Pancreas (tissue), 10 donors: ENCODE measurements at regions not wholly inside any gene's neighbourhood (a gene's known extent, or its start where the extent isn't known, plus 50 kb on each side); places are given as distances from the start of the nearest gene placed in this dataset.

Experiments used
- ATAC-seq, 4 donors: fragments of 200-7000 bp; cut with Tn5 transposase; one replicate each; pipeline versions ENCODE4 v1.8.0 to v1.9.1; 2020; ENCODE audit warnings: mild to moderate bottlenecking in 4 of 4, moderate library complexity in 4 of 4
- DNase-seq, 6 donors: peaks; one replicate each; pipeline ENCODE4 v3.0.0-alpha.2; 2020
- FAIRE-seq: peaks from 2 replicates; lab custom pipeline; 2012; peaks lifted over from hg19 to GRCh38; lab: Jason Lieb, UNC
- H3K27ac ChIP-seq, 4 donors: fragments of 200-600 bp; sonication (generic); 1 replicate in 3 of 4; 2 replicates in 1 of 4; pipeline versions ENCODE4 v1.5.0 to v1.8.0; 2020
- H3K27me3 ChIP-seq, 4 donors: fragments of 200-600 bp; one replicate each; pipeline ENCODE4 v1.8.0; 2021
- H3K36me3 ChIP-seq, 3 donors: fragments of 200-600 bp; sonication (generic) in 1 of 3; one replicate each; pipeline versions ENCODE4 v1.5.0 to v1.8.0; 2020 to 2021
- H3K4me1 ChIP-seq, 3 donors: fragments of 200-600 bp; one replicate each; pipeline ENCODE4 v1.8.0; 2021
- H3K4me3 ChIP-seq, 4 donors: fragments of 200-600 bp; sonication (generic) in 2 of 4; one replicate each; pipeline versions ENCODE4 v1.5.0 to v1.8.0; 2020 to 2021
- H3K9me3 ChIP-seq, 4 donors: fragments of 200-600 bp; one replicate each; pipeline ENCODE4 v1.8.0; 2021
- WGBS, 2 donors: extraction: QIAGEN DNeasy Blood & Tissue Kit; methylation state at CpG; one replicate each; pipeline ENCODE4 v1.1.7; 2013; 5-methylcytosine and 5-hydroxymethylcytosine counted together
- intact Hi-C, 3 donors: fragments of 100-400 bp; cut with DNase I; formaldehyde crosslinking; loops; one replicate each; pipeline versions ENCODE4 v1.11.1 to v1.14.2; 2022
- TF ChIP-seq, protein P1 (sequence below), 4 donors: fragments of 200-600 bp; sonication (generic) in 3 of 4; IDR thresholded peaks; one replicate each; pipeline versions ENCODE4 v1.5.0 to v1.8.0; 2021; ENCODE audit warnings: antibody characterized with exemption in 4 of 4
- donor health status: healthy with polysubstance abuse.
- donor health status: DM: no; HTN: no; CAD: no; lungs with moderate emphysema.
- donor health status: DM: no; HTN: no; CAD: no.
- donor health status: control.
- donor health status: control.
- donor health status: Bipolar disorder and iron deficiency.
- donor health status: DM: yes; HTN: yes; CAD: no.
- donor health status: DM: no; HTN: no; CAD: no.
- donor health status: DM: no; HTN: no; CAD: no.
- donor health status: DM: yes; HTN: yes; CAD: no.

DNA sequence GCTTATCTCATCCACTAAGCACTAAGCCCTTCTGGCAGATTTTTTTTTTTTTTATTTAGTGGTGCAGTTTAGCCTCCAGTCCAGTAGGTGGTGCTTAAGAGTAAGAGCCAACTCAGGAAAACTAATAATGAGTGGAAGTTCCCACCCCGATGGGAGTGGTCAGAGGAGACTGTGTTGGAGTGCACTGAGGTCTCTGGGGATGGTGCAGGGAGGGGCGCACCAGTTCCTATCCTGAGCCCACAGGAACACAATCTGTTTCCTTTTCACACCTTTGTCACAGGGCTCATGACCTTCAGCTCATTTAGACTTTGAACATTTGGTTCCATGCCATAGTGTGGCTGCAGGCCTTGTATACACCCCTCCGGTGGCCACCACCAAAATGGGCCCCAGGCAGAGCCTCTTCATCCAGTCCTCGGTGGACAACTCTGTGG lies 367.4 kb downstream of the SPRY2 start:
- DNase-seq (no peak), FAIRE-seq (no peak)

DNA sequence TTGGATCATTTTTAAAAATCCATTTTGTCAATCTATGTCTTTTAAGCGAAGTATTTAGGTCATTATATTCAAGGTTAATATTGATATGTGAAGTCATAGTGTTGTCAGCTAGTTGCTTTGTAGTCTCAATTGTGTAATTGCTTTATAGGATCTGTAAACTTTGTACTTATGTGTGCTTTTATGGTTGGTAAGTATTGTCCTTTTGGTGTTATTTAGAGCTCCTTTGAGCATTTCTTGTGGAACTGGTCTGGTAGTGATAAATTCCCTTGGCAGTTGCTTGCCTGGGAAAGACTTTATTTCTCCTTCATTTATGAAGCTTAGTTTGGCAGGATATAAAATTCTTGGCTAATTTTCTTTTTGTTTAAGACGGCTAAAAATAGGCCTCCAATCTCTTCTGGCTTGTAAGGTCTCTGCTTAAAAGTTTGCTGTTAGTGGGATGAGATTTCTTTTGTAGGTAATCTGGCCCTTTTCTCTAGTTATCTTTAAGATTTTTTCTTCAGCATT lies 368.8 kb downstream of the SPRY2 start:
- Histone ChIP-seq H3K4me1 (no peaks in the 10 kb centered on the region), H3K27me3 (no peaks in the 10 kb centered on the region), H3K4me3 (no peak overlapping the region), H3K36me3 (no peaks in the 10 kb centered on the region), H3K9me3 (no peaks in the 10 kb centered on the region), H3K27ac (no peak overlapping the region)
- FAIRE-seq (no peak), DNase-seq (no peak), ATAC-seq (no peak)
- intact Hi-C loops, result no loop called here
- TF ChIP-seq, protein P1, sequence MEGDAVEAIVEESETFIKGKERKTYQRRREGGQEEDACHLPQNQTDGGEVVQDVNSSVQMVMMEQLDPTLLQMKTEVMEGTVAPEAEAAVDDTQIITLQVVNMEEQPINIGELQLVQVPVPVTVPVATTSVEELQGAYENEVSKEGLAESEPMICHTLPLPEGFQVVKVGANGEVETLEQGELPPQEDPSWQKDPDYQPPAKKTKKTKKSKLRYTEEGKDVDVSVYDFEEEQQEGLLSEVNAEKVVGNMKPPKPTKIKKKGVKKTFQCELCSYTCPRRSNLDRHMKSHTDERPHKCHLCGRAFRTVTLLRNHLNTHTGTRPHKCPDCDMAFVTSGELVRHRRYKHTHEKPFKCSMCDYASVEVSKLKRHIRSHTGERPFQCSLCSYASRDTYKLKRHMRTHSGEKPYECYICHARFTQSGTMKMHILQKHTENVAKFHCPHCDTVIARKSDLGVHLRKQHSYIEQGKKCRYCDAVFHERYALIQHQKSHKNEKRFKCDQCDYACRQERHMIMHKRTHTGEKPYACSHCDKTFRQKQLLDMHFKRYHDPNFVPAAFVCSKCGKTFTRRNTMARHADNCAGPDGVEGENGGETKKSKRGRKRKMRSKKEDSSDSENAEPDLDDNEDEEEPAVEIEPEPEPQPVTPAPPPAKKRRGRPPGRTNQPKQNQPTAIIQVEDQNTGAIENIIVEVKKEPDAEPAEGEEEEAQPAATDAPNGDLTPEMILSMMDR (IDR thresholded peaks at IDR 0.05), result no peak
- WGBS, 2 donors, result 79 to 82% methylated on average over 2 of the region's 2 CpGs

More for the DNA sequence above, 367.4 kb downstream of the SPRY2 start:
- peak in 2 of 4 donors; percentile 44 to 56 for ATAC-seq
- intact Hi-C loops, result no loop called here
- H3K4me1 ChIP-seq, result no peaks in the 10 kb centered on the region
- H3K4me3 ChIP-seq, result no peak overlapping the region
- H3K27me3 ChIP-seq, result no peaks in the 10 kb centered on the region
- 87 to 88% methylated on average over 4 of the region's 4 CpGs for WGBS, 2 donors
- H3K27ac ChIP-seq, result no peak overlapping the region
- TF ChIP-seq, protein P1 (IDR thresholded peaks at IDR 0.05), result peak in 2 of 4 donors; percentile 10 to 16
- H3K36me3 ChIP-seq, result no peaks in the 10 kb centered on the region
- H3K9me3 ChIP-seq, result no peaks in the 10 kb centered on the region

DNA sequence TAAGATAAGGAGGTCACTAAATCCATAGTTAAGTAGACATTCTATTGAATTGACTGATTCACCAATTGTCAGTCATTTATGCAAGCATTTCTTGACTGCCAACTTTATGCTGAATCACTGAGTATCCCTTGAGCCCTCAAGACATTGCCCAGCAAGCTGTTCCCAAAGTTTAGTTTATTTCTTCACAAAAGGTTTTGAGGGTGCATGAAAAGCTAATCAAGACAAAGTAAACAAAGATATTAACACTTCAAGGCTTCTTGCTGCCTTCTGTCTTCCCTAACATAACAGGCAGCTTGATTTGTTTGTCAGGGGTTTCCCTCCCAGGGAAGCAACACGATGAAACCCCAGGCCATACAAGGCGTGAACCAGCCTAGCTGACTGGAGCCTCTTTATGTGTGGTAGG lies 374.4 kb downstream of the SPRY2 start:
- H3K9me3 ChIP-seq, result no peaks in the 10 kb centered on the region
- TF ChIP-seq, protein P1 (IDR thresholded peaks at IDR 0.05), result no peak
- no peak for FAIRE-seq
- intact Hi-C loops, result no loop called here
- WGBS, 2 donors, result 55 to 61% methylated on average over 2 of the region's 2 CpGs
- H3K27ac ChIP-seq, result no peak overlapping the region
- H3K36me3 ChIP-seq, result no peaks in the 10 kb centered on the region
- no peak overlapping the region for H3K4me3 ChIP-seq
- no peak for ATAC-seq
- no peak for DNase-seq
- no peaks in the 10 kb centered on the region for H3K27me3 ChIP-seq
- no peaks in the 10 kb centered on the region for H3K4me1 ChIP-seq

DNA sequence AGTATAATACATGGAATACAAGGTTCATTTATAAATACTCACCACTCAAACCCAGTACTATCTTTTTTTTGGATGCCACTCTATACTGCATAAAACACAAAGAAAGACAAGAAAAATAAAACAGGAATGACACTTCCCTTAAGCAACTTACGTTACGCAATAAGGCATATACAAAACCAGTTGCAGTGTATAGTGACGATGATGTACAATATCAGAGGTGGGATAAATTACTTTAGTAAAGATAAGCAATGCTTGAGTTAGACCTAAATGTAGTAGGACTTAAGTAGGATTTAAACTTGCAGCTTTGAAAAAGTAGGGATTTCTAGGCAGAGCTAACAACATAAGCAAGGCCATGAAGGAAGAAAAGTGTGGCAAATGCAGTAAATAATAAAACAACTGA lies 374.9 kb downstream of the SPRY2 start:
- Histone ChIP-seq H3K27ac (no peak overlapping the region), H3K4me3 (no peak overlapping the region), H3K27me3 (no peaks in the 10 kb centered on the region), H3K4me1 (no peaks in the 10 kb centered on the region), H3K36me3 (no peaks in the 10 kb centered on the region), H3K9me3 (no peaks in the 10 kb centered on the region)
- ATAC-seq (no peak), FAIRE-seq (no peak), DNase-seq (no peak)
- intact Hi-C loops, result no loop called here
- 91 to 93% methylated on average over 3 of the region's 3 CpGs for WGBS, 2 donors
- TF ChIP-seq, protein P1 (IDR thresholded peaks at IDR 0.05), result no peak

DNA sequence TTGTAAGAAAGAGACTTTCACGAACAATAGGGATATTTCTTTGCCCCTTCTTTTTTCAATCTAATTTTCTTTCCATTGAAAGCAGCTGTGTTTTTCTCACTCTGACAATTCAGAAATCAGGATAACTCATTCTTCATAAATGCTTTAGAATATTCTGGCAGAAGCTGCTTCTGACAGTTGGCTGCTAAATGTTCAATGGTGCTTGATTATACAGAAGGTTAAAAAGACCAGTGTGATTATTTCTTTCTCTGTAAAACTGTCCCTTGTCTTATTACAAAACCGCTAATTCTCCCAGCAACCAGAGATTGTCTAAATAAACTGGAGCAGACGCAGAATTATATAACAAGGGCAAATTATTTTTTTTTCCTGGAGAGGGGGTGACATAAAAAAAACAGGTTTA lies 394.4 kb downstream of the SPRY2 start:
- DNase-seq (no peak), ATAC-seq (no peak), FAIRE-seq (no peak)
- TF ChIP-seq, protein P1 (IDR thresholded peaks at IDR 0.05), result no peak
- WGBS, 2 donors, result 78 to 79% methylated on average over 3 of the region's 3 CpGs
- H3K27me3 ChIP-seq, result no peaks in the 10 kb centered on the region
- H3K4me3 ChIP-seq, result no peak overlapping the region
- no peak overlapping the region for H3K27ac ChIP-seq
- H3K9me3 ChIP-seq, result no peaks in the 10 kb centered on the region
- no peaks in the 10 kb centered on the region for H3K36me3 ChIP-seq
- H3K4me1 ChIP-seq, result no peaks in the 10 kb centered on the region
- intact Hi-C loops, result no loop called here
